Nephron (organoid): ENCODE measurements at regions not wholly inside any gene's neighbourhood (a gene's known extent, or its start where the extent isn't known, plus 50 kb on each side); places are given as distances from the start of the nearest gene placed in this dataset.

Experiments used
- H3K27ac Mint-ChIP-seq, 3 experiments: 2 replicates each; pipeline ENCODE4 v1.8.0; 2020; ENCODE audit warnings: mixed read lengths in 3 of 3, mild to moderate bottlenecking in 2 of 3, moderate library complexity in 1 of 3
- H3K27me3 Mint-ChIP-seq: 2 replicates; pipeline ENCODE4 v1.8.0; 2021; ENCODE audit warnings: low read depth, mild to moderate bottlenecking, moderate library complexity, mixed read lengths
- H3K36me3 Mint-ChIP-seq: 2 replicates; pipeline ENCODE4 v1.8.0; 2020; ENCODE audit warnings: low read depth, mixed read lengths
- H3K4me1 Mint-ChIP-seq: 2 replicates; pipeline ENCODE4 v1.8.0; 2020; ENCODE audit warnings: mixed read lengths
- H3K4me3 Mint-ChIP-seq, 3 experiments: 2 replicates each; pipeline ENCODE4 v1.8.0; 2020; ENCODE audit warnings: mild to moderate bottlenecking in 3 of 3, mixed read lengths in 3 of 3, moderate library complexity in 2 of 3
- H3K9me3 Mint-ChIP-seq: 2 replicates; pipeline ENCODE4 v1.8.0; 2020; ENCODE audit warnings: mixed read lengths
- TF ChIP-seq, protein P1 (sequence below), 3 experiments: fragments of 200-600 bp; sonication (generic); IDR thresholded peaks; one replicate each; pipeline ENCODE4 v1.5.0; 2021; ENCODE audit warnings: antibody characterized with exemption in 3 of 3; ENCODE audit not compliant: unreplicated experiment in 3 of 3

DNA sequence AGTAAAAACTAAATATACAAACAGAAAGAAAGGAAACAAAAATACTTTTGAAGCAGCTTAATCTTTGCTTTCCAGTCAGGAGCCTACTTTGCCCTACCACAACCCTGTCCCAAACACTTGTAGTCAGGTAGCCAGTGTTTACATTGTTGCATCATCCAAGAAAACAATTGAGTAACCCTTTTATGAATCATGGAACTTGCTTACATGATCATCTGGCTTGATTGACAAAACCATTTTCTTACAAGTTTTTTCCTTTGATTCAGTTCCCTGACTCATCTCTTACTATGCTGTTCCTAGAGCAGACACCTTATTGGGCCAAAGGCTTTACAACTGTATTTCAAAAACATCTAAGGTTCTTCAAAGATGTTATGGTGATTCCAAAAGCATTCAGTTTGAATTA, 740.1 kb downstream of the KLHL13 start:
- TF ChIP-seq, protein P1, sequence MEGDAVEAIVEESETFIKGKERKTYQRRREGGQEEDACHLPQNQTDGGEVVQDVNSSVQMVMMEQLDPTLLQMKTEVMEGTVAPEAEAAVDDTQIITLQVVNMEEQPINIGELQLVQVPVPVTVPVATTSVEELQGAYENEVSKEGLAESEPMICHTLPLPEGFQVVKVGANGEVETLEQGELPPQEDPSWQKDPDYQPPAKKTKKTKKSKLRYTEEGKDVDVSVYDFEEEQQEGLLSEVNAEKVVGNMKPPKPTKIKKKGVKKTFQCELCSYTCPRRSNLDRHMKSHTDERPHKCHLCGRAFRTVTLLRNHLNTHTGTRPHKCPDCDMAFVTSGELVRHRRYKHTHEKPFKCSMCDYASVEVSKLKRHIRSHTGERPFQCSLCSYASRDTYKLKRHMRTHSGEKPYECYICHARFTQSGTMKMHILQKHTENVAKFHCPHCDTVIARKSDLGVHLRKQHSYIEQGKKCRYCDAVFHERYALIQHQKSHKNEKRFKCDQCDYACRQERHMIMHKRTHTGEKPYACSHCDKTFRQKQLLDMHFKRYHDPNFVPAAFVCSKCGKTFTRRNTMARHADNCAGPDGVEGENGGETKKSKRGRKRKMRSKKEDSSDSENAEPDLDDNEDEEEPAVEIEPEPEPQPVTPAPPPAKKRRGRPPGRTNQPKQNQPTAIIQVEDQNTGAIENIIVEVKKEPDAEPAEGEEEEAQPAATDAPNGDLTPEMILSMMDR (IDR thresholded peaks at IDR 0.05; ENCODE audit: unreplicated experiment in 3 of 3): no peak
- no peak overlapping the region for H3K4me3 Mint-ChIP-seq
- H3K36me3 Mint-ChIP-seq: no peaks in the 10 kb centered on the region
- H3K4me1 Mint-ChIP-seq: no peaks in the 10 kb centered on the region
- H3K27ac Mint-ChIP-seq: no peak overlapping the region
- no peaks in the 10 kb centered on the region for H3K9me3 Mint-ChIP-seq
- peaks cover 4% of the 10 kb centered on the region for H3K27me3 Mint-ChIP-seq

DNA sequence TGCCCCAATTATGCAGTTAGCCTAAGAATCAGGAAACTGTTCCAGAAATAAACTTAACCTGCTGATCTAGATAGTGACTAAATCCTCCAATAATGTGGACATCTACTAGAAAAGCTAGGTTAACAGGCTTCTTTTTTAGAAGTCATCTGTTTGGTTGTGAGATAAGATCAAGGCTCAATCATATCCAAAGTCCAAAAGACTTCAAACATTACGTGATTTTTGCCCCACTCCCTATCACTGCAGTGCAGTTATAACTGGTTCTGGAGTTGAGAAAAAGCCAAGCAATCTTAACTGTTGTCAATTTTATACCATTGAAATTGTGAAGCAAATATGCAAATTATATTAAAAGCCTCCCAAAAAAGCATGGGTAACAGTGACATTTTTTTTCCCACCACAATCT, 781.4 kb downstream of the KLHL13 start:
- Mint-ChIP-seq H3K4me3 (no peak overlapping the region), H3K4me1 (no peaks in the 10 kb centered on the region), H3K36me3 (no peaks in the 10 kb centered on the region), H3K27ac (no peak overlapping the region), H3K9me3 (peaks cover under 1% of the 10 kb centered on the region), H3K27me3 (no peaks in the 10 kb centered on the region)
- TF ChIP-seq, protein P1 (IDR thresholded peaks at IDR 0.05; ENCODE audit: unreplicated experiment in 3 of 3): no peak

DNA sequence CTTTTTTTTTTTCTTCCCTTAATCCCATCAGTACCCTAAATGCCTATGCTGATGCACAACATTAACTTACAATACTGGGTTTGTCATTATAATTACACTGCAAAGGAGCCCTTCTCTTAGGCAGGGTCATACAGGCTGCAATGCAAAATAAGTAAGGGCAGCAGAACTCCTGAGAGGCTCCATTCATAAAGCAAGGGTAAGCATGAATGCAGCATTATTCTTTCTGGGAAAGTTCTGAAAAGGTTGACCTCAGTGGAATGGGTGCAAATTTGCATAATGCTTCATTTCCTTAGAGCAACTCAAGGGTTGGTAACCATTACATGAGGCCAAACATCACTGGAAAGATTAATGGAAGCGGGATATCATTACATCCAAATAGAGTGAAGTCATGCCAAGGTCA, 789.2 kb downstream of the KLHL13 start:
- Mint-ChIP-seq H3K27me3 (no peaks in the 10 kb centered on the region), H3K9me3 (peaks cover 8% of the 10 kb centered on the region), H3K4me3 (no peak overlapping the region), H3K36me3 (no peaks in the 10 kb centered on the region), H3K4me1 (no peaks in the 10 kb centered on the region), H3K27ac (no peak overlapping the region)
- TF ChIP-seq, protein P1 (IDR thresholded peaks at IDR 0.05; ENCODE audit: unreplicated experiment in 3 of 3): no peak

DNA sequence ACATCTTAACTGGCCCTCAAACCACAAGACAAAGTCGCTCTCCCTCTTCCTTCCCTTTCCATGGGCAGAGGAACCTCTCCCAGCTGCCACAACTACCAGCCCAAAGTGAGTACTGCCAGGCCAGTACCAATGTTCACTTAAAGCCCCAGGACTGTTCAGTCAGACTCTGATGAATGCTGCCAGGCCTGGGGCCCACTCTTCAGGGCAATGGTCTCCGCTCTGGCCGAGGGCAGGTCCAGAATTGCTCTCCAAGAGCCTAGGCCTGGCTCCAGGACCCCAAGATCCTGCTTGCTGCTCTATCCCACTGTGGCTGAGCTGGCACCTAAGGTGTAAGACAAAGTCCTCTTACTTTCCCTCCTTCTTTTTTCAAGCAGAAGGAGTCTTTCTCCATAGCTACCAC, 790.9 kb downstream of the KLHL13 start:
- TF ChIP-seq, protein P1 (IDR thresholded peaks at IDR 0.05; ENCODE audit: unreplicated experiment in 3 of 3): no peak
- Mint-ChIP-seq H3K4me1 (no peaks in the 10 kb centered on the region), H3K36me3 (no peaks in the 10 kb centered on the region), H3K9me3 (peaks cover 8% of the 10 kb centered on the region), H3K27me3 (no peaks in the 10 kb centered on the region), H3K4me3 (no peak overlapping the region), H3K27ac (no peak overlapping the region)

DNA sequence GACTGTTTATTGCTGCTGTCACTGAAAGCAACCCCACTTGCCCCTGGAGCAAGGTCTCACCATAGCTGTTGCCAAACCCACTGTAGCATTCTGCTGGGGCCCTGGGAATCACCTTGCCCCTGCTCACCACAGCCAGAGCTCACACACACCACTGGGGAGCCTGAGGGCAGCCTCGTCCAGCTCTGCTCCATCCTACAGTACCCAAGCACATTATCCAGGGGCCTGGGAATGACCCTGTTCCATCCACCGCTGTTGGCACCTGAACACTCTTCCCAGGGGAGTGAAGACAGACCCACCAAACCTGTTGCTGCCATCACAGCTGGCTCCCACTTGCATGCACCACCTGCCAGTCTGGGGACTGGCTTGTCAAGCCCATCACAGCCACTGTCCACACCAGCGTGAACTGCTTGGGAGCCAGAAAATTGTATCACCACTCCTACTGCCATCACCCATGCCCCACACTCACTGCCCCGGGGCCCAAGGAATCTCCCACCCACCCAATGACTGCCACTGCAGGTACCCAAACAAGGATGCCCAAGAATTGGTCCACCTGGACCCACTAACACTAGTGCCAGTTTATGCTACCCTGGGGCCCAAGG, 811.3 kb downstream of the KLHL13 start:
- Mint-ChIP-seq H3K36me3 (no peaks in the 10 kb centered on the region), H3K4me3 (no peak overlapping the region), H3K27ac (no peak overlapping the region), H3K4me1 (no peaks in the 10 kb centered on the region), H3K27me3 (no peaks in the 10 kb centered on the region), H3K9me3 (no peaks in the 10 kb centered on the region)
- TF ChIP-seq, protein P1 (IDR thresholded peaks at IDR 0.05; ENCODE audit: unreplicated experiment in 3 of 3): no peak

DNA sequence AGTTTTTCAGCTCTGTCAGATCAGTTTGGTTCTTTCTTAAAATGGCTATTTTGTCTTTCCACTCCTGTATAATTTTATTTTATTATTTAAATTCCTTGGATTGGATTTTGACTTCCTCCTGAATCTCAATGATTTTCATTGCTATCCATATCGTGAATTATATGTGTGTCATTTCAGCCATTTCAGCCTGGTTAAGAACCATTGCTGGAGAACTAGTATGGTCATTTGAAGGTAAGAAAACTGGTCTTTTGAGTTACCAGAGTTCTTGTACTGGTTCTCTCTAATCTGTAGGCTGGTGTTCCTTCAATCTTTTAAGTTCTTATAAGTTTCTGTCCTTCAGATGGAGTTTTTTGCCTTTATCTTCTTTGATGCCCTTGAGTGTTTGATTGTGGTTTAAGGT, 815.5 kb downstream of the KLHL13 start:
- no peaks in the 10 kb centered on the region for H3K27me3 Mint-ChIP-seq
- no peak overlapping the region for H3K27ac Mint-ChIP-seq
- no peaks in the 10 kb centered on the region for H3K9me3 Mint-ChIP-seq
- H3K36me3 Mint-ChIP-seq: no peaks in the 10 kb centered on the region
- TF ChIP-seq, protein P1 (IDR thresholded peaks at IDR 0.05; ENCODE audit: unreplicated experiment in 3 of 3): no peak
- H3K4me3 Mint-ChIP-seq: no peak overlapping the region
- no peaks in the 10 kb centered on the region for H3K4me1 Mint-ChIP-seq
